Urinary bladder (tissue), 3 donors: ENCODE measurements at regions not wholly inside any gene's neighbourhood (a gene's known extent, or its start where the extent isn't known, plus 50 kb on each side); places are given as distances from the start of the nearest gene placed in this dataset.

Source experiments
- DNase-seq: peaks from one replicate; pipeline ENCODE4 v3.0.0-alpha.2; 2015; ENCODE audit errors: extremely low spot score
- H3K27ac ChIP-seq: one replicate; pipeline ENCODE4 v1.5.1; 2013; ENCODE audit warnings: low read depth, mild to moderate bottlenecking, moderate library complexity
- H3K36me3 ChIP-seq: one replicate; pipeline ENCODE4 v1.6.1; 2013; ENCODE audit warnings: mild to moderate bottlenecking, moderate library complexity; ENCODE audit not compliant: insufficient read depth
- H3K4me1 ChIP-seq: one replicate; pipeline ENCODE4 v1.6.1; 2013; ENCODE audit warnings: mild to moderate bottlenecking, moderate library complexity; ENCODE audit not compliant: insufficient read depth
- H3K4me3 ChIP-seq: one replicate; pipeline ENCODE4 v1.5.1; 2013; ENCODE audit warnings: low read depth, low read length
- WGBS: extraction: QIAGEN DNeasy Blood & Tissue Kit; methylation state at CpG from one replicate; pipeline ENCODE4 v1.1.7; 2013; 5-methylcytosine and 5-hydroxymethylcytosine counted together
- donor health status: healthy with polysubstance abuse.
- donor health status: healthy.

DNA sequence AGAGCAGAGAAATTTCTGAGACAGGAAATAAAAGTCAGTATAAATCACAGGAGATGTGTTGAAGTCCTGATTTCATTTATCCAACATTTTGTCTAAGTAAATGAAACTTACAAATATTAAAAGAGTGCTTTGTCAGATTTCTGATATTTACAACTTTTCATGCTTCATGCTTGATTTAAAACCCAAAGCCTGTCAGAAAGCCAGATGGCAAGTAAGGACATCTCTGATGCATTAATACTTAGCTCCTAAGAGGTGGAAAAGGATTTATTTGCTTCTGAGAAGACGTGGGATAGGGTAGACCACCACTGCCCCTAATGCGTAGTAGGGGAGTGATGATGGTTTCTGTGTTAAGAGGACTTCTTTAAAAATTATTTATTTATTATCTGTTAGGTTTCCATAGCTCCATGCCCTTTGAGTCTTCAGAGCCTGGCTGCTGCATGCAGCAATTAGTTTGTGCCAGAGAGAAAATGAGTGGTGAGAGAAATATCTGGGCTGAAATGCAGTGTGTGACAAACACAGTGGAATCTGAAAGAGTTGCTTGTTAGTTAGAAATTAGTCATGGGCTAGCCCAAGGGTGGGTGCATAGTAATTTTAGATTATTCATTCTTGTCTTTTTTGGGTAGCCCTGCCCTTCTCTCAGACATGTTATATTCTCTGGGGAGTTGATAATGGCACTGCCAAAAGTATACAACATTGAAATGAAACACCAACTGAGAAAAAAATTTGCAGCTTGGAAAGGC, 333.8 kb downstream of the C4orf33 start:
- DNase-seq: no peak
- Histone ChIP-seq H3K36me3 (no peaks in the 10 kb centered on the region), H3K4me3 (no peak overlapping the region), H3K4me1 (no peaks in the 10 kb centered on the region), H3K27ac (no peak overlapping the region)
- 65% methylated on average over 2 of the region's 2 CpGs for WGBS

DNA sequence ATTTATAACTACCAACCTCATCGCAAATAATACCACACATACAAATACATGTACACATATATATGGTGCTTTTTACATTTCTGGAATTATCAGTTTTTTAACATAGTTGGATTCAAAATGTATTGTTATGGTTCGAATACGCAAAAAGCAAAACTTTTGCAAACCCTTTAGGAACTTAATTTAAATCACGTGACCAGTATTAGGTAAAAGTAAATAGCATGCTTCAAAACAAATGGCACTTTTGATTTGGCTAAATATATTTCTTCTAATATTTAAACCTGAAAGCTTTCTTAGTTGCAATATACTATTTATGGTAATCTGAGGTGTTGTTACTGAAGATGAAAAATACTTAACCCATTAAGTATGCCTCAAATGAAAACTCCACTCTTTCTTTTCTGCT, 341.4 kb downstream of the C4orf33 start:
- Histone ChIP-seq H3K36me3 (no peaks in the 10 kb centered on the region), H3K27ac (no peak overlapping the region), H3K4me1 (no peaks in the 10 kb centered on the region), H3K4me3 (no peak overlapping the region)
- WGBS: 95% methylated on average over 4 of the region's 4 CpGs
- DNase-seq: no peak

GRCh38 chr4:129438456-129438981, 342.6 kb downstream of the C4orf33 start:
- Histone ChIP-seq H3K4me1 (no peaks in the 10 kb centered on the region), H3K36me3 (no peaks in the 10 kb centered on the region), H3K4me3 (no peak overlapping the region), H3K27ac (no peak overlapping the region)
- DNase-seq: no peak
- WGBS: 77% methylated on average over 4 of the region's 4 CpGs

DNA sequence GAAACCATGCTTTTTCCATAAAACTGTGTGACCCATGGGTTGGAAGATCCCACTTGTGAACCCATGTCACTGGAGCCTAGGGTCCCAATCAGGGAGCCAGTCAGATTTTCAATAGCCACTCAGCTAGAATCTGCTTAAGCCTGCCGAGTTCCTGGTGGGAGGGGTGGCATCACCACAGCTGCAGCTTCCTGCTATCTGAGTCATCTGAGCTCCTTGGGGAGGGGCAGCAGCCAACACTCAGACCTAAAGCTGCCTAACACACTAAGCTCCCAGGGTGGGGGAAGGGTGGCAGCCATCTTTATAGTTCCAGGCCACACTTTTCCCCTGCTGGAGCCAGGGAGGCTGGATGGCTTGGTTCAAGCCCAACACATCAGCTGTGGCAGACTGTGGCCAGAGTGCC, 350.1 kb downstream of the C4orf33 start:
- 62% methylated on average over 1 of the region's 1 CpG for WGBS
- Histone ChIP-seq H3K4me1 (no peaks in the 10 kb centered on the region), H3K4me3 (no peak overlapping the region), H3K27ac (no peak overlapping the region), H3K36me3 (no peaks in the 10 kb centered on the region)
- no peak for DNase-seq

GRCh38 chr4:129453524-129454200, 357.7 kb downstream of the C4orf33 start:
- Histone ChIP-seq H3K4me1 (no peaks in the 10 kb centered on the region), H3K36me3 (no peaks in the 10 kb centered on the region), H3K4me3 (no peak overlapping the region), H3K27ac (no peak overlapping the region)
- no peak for DNase-seq
- WGBS: 72% methylated on average over 4 of the region's 4 CpGs

DNA sequence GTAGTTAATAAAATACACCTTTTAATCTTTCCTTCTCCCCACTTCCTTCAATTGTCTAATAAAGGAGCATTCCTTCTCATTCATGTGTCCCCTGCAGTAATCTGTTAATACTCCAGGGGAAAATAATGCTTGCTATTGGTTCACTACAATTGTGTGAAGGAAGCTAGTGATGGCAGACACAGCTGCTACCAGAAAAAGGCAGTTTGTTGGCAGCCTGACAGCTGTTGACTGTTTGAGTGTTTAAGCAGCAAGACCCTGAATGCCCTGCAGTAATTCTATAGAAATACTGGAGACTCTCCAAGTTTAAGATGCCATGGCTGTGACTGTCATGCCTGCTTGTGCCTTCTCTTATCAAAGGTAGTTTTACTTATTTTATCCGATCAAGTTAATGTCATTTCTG, 359.5 kb downstream of the C4orf33 start:
- no peak for DNase-seq
- no peaks in the 10 kb centered on the region for H3K36me3 ChIP-seq
- H3K27ac ChIP-seq: no peak overlapping the region
- 73% methylated on average over 1 of the region's 1 CpG for WGBS
- no peaks in the 10 kb centered on the region for H3K4me1 ChIP-seq
- no peak overlapping the region for H3K4me3 ChIP-seq

- WGBS: 93% methylated on average over 1 of the region's 1 CpG
- Histone ChIP-seq H3K4me3 (no peak overlapping the region), H3K36me3 (no peaks in the 10 kb centered on the region), H3K27ac (no peak overlapping the region), H3K4me1 (no peaks in the 10 kb centered on the region)
- DNase-seq: no peak
These were observed 372.7 kb downstream of the C4orf33 start for GRCh38 chr4:129468624-129469023.

DNA sequence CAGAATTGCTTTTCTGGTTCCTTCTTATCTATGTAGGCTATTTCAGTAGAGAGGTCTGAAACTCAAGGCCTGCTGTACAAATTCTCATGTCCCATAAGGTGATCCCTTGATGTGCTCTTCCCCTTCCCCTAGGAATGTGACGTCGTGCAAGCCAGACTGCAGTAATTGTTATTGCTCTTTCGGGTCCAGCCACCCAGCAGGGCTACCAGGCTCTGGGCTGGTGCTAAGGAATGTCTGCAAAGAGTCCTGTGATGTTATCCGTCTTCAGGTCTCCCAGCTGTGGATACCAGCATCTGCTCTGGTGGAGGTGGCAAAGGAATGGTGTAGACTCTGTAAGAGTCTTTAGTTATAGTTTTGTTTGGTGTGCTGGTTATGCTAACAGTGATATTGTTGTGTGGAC, 378.7 kb downstream of the C4orf33 start:
- WGBS: 66% methylated on average over 4 of the region's 4 CpGs
- Histone ChIP-seq H3K36me3 (no peaks in the 10 kb centered on the region), H3K27ac (no peak overlapping the region), H3K4me3 (no peak overlapping the region), H3K4me1 (no peaks in the 10 kb centered on the region)
- no peak for DNase-seq

- no peak for DNase-seq
- WGBS: 60% methylated on average over 2 of the region's 2 CpGs
- H3K4me1 ChIP-seq: no peaks in the 10 kb centered on the region
- H3K27ac ChIP-seq: no peak overlapping the region
- no peak overlapping the region for H3K4me3 ChIP-seq
- no peaks in the 10 kb centered on the region for H3K36me3 ChIP-seq
These were observed 385.2 kb downstream of the C4orf33 start for GRCh38 chr4:129481107-129481506.

- H3K27ac ChIP-seq: no peak overlapping the region
- WGBS: 89% methylated on average over 1 of the region's 1 CpG
- no peaks in the 10 kb centered on the region for H3K36me3 ChIP-seq
- no peak overlapping the region for H3K4me3 ChIP-seq
- H3K4me1 ChIP-seq: no peaks in the 10 kb centered on the region
- DNase-seq: no peak
These were observed 392.5 kb downstream of the C4orf33 start for GRCh38 chr4:129488427-129488826.

- Histone ChIP-seq H3K27ac (no peak overlapping the region), H3K4me3 (no peak overlapping the region), H3K4me1 (no peaks in the 10 kb centered on the region), H3K36me3 (no peaks in the 10 kb centered on the region)
- DNase-seq: no peak
- WGBS: 29% methylated on average over 1 of the region's 1 CpG
These were observed 394.6 kb downstream of the C4orf33 start for GRCh38 chr4:129490516-129490915.

- no peak overlapping the region for H3K27ac ChIP-seq
- no peak for DNase-seq
- H3K4me3 ChIP-seq: no peak overlapping the region
- WGBS: 87% methylated on average over 1 of the region's 1 CpG
- no peaks in the 10 kb centered on the region for H3K4me1 ChIP-seq
- no peaks in the 10 kb centered on the region for H3K36me3 ChIP-seq
These were observed 402.7 kb downstream of the C4orf33 start for GRCh38 chr4:129498626-129499025.

DNA sequence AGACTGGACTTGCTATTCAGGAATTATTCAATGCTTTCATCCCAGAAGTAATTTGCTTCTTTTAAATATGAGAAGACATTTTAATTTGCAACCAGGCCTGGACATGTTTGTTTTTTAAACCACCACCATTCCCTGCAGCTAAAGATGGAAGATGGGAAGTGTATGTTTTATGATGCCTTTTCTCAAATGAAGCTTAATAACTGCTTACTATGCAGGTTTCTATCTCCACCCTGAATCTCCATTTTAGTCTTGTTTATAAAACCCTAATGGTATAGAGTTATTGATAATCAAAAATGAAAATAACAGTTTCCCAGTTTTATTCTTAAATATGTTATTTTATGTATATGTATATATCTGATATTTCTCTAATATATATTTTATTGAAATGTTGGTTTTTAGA, 418.9 kb downstream of the C4orf33 start:
- Histone ChIP-seq H3K4me1 (no peaks in the 10 kb centered on the region), H3K4me3 (no peak overlapping the region), H3K36me3 (no peaks in the 10 kb centered on the region), H3K27ac (no peak overlapping the region)
- no peak for DNase-seq

DNA sequence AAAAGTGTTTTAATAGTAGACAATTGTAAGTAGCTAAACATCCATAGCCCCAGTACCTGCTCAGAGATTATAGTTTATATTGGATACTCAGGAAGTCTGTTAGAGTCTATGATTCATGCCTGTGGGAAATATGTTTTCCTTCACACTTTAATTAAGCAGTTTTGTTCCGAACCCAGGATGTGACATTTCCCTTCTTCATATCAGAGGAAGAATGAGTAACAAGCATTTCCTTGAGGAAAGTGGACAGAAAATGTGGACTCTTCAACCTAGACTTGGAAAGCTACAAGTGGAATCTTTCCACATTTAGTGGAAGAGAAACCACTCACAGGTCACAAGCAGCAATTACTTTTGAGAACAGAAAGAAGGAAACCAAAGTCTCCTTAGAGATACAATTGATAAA, 419.4 kb downstream of the C4orf33 start:
- WGBS: 79% methylated on average over 1 of the region's 1 CpG
- no peak overlapping the region for H3K27ac ChIP-seq
- no peak overlapping the region for H3K4me3 ChIP-seq
- H3K4me1 ChIP-seq: no peaks in the 10 kb centered on the region
- DNase-seq: no peak
- H3K36me3 ChIP-seq: no peaks in the 10 kb centered on the region
